Heart right ventricle (tissue), 16 donors: ENCODE measurements at regions not wholly inside any gene's neighbourhood (a gene's known extent, or its start where the extent isn't known, plus 50 kb on each side); places are given as distances from the start of the nearest gene placed in this dataset.

Source experiments
- ATAC-seq, 8 donors: fragments of 200-7000 bp; cut with Tn5 transposase; one replicate each; pipeline ENCODE4 v1.9.1; 2020; ENCODE audit warnings: mild to moderate bottlenecking in 8 of 8, moderate library complexity in 8 of 8, moderate number of reproducible peaks in 1 of 8
- DNase-seq, 2 donors: peaks; one replicate each; pipeline ENCODE4 v3.0.0-alpha.2; 2020
- H3K27ac ChIP-seq, 10 donors: fragments of 200-600 bp; sonication (generic) in 2 of 10; one replicate each; pipeline versions ENCODE4 v1.5.0 to v1.8.0; 2020 to 2022; ENCODE audit warnings: mild to moderate bottlenecking in 3 of 10
- H3K27me3 ChIP-seq, 7 donors: fragments of 200-600 bp; one replicate each; pipeline ENCODE4 v1.8.0; 2021 to 2022; ENCODE audit warnings: mild to moderate bottlenecking in 2 of 7
- H3K36me3 ChIP-seq, 9 donors: fragments of 200-600 bp; sonication (generic) in 1 of 9; one replicate each; pipeline versions ENCODE4 v1.5.0 to v1.8.0; 2020 to 2022; ENCODE audit warnings: mild to moderate bottlenecking in 2 of 9
- H3K4me1 ChIP-seq, 9 donors: fragments of 200-600 bp; sonication (generic) in 1 of 9; one replicate each; pipeline versions ENCODE4 v1.5.0 to v1.8.0; 2020 to 2022; ENCODE audit warnings: mild to moderate bottlenecking in 4 of 9
- H3K4me3 ChIP-seq, 10 donors: fragments of 200-600 bp; sonication (generic) in 2 of 10; one replicate each; pipeline versions ENCODE4 v1.5.0 to v1.8.0; 2020 to 2022; ENCODE audit warnings: mild to moderate bottlenecking in 7 of 10, moderate library complexity in 2 of 10
- H3K9me3 ChIP-seq, 11 donors: fragments of 200-600 bp in 10 of 11; sonication (generic) in 2 of 11; one replicate each; pipeline versions ENCODE4 v1.5.0 to v1.8.0; 2013 to 2022; ENCODE audit warnings: mild to moderate bottlenecking in 2 of 11, control low read depth in 1 of 11, moderate library complexity in 1 of 11
- CTCF ChIP-seq, 9 donors: fragments of 200-600 bp; sonication (generic) in 2 of 9; IDR thresholded peaks; one replicate each; pipeline versions ENCODE4 v1.5.0 to v1.8.0; 2021 to 2022; ENCODE audit warnings: antibody characterized with exemption in 9 of 9, mild to moderate bottlenecking in 5 of 9, moderate library complexity in 1 of 9
- WGBS, 2 donors: extraction: QIAGEN DNeasy Blood & Tissue Kit; methylation state at CpG; one replicate each; pipeline ENCODE4 v1.1.7; 2013; ENCODE audit warnings: inconsistent platforms in 1 of 2; 5-methylcytosine and 5-hydroxymethylcytosine counted together
- intact Hi-C, 10 donors: fragments of 100-400 bp; cut with DNase I; formaldehyde crosslinking; loops; one replicate each; pipeline versions ENCODE4 v1.11.1 to v1.14.2; 2022
- donor health status: Arrhythmogenic right ventricular cardiomyopathy.
- donor health status: ischemic (EF 13 %, LVEDD 7.1; RV severe dilation, severe dysfunction).
- donor health status: healthy with polysubstance abuse.
- donor health status: DM: no; HTN: yes; CAD: no.
- donor health status: DM: no; HTN: no; CAD: no.
- donor health status: ischemic (EF 25% LVEDD 6.9; RV normal size, moderate dysfunction).
- donor health status: ischemic (EF 25% LVEDD 5.7; RV mildly dilated, moderate dysfunction).
- donor health status: healthy.
- donor health status: DM: yes; HTN: yes; CAD: no.
- donor health status: Ischemic cardiomyopathy.
- donor health status: ischemic (EF 35%, LVEDD 5.7; RV mildly dilated, moderate dysfunction).
- donor health status: nonischemic (EF 11% LVEDD 7.7; RV severe dilation, severe dysfunction).
- donor health status: DM: yes; HTN: yes; CAD: no.
- donor health status: PGD.
- donor health status: ischemic (EF 29% LVEDD 5.4; RV normal size, mild dysfunction).
- donor health status: nonischemic (EF 23%, LVEDD 6.1; RV moderate dilation, normal function).

DNA sequence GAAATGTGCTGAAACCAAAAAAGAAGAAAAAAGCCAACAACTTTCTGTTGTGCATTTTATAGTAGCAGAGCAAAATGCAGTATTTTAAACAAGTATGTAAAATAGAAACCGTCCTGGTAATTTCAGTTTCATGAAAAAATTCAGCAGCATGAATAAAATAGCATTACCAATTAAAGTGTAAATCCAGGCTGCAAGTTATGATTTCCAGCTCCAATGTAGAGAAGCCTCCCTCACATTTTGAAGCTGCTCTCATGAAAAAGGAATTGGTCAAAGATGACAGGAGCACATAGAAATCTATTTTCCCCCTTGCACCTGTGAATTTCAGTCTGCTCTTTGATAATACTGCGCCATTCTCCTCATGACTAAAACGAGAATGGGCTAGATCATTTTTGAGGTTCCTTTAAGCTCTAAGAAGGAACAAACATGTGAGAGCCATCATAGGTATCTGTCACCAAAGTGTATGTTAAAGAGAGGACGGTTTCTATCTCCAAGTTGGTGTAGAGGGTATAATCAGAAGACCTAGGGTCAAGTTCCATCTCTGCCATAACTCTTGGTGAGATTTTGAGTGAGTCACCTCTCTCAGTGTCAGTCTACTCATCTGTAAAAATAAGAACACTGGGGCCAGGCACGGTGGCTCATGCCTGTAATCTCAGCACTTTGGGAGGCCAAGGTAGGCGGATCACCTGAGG, 107.5 kb downstream of the MTPAP start:
- ATAC-seq (no peak), DNase-seq (no peak)
- Histone ChIP-seq H3K27me3 (no peaks in the 10 kb centered on the region), H3K4me1 (peaks cover 0 to 24% (median 4%) of the 10 kb centered on the region in 9 donors), H3K9me3 (no peaks in the 10 kb centered on the region), H3K4me3 (no peak overlapping the region), H3K27ac (no peak overlapping the region), H3K36me3 (no peaks in the 10 kb centered on the region)
- no peak for TF ChIP-seq CTCF (IDR thresholded peaks at IDR 0.05)
- intact Hi-C loops = loop anchor here (1.0 to 5.0 kb wide), 6 partner anchors 55 to 1371 kb away; no protein-coding TSS in a partner anchor
- WGBS, 2 donors = 72 to 77% methylated on average over 6 of the region's 6 CpGs

DNA sequence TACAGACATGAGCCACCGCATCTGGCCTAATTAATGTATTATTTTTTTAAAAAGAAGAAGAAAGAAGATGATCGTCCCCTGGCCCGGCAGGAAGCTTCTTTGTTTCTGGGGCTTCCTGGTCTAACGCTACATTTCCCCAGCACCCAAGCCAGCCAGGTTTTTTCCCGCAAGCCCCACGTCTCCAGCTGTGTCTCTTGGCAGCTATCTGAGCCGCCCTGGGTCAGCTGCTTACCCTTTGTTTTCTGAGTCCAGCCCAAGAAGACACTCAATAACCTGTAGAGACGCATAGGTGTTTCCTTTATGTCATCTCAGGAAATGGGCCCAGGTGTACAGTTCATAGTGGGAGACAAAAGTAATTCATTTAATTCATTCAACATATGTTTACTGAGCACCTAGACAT, 110.2 kb downstream of the MTPAP start:
- peaks cover 0 to 5% (median 0%) of the 10 kb centered on the region in 11 donors for H3K9me3 ChIP-seq
- no peak for TF ChIP-seq CTCF (IDR thresholded peaks at IDR 0.05)
- peak in 1 of 2 donors; percentile 22 for DNase-seq
- H3K27ac ChIP-seq = peak overlapping the region in 4 of 10 donors; percentile 21 to 52 (median 40)
- no peaks in the 10 kb centered on the region for H3K27me3 ChIP-seq
- 57 to 63% methylated on average over 8 of the region's 8 CpGs for WGBS, 2 donors
- no peak overlapping the region for H3K4me3 ChIP-seq
- H3K36me3 ChIP-seq = no peaks in the 10 kb centered on the region
- peaks cover 0 to 24% (median 4%) of the 10 kb centered on the region in 9 donors for H3K4me1 ChIP-seq
- intact Hi-C loops = loop anchor here in 1 of 10 donors (5.0 kb wide), 1 partner anchor 52 kb away; no protein-coding TSS in a partner anchor
- peak in 6 of 8 donors; percentile 55 to 93 (median 76) for ATAC-seq

GRCh38 chr10:30233186-30233959, 115.7 kb downstream of the MTPAP start:
- no peaks in the 10 kb centered on the region for H3K36me3 ChIP-seq
- peaks cover 0 to 18% (median 1%) of the 10 kb centered on the region in 9 donors for H3K4me1 ChIP-seq
- no peaks in the 10 kb centered on the region for H3K27me3 ChIP-seq
- intact Hi-C loops = no loop called here
- no peak for ATAC-seq
- no peak overlapping the region for H3K4me3 ChIP-seq
- TF ChIP-seq CTCF (IDR thresholded peaks at IDR 0.05) = no peak
- H3K27ac ChIP-seq = no peak overlapping the region
- H3K9me3 ChIP-seq = peaks cover 0 to 5% (median 0%) of the 10 kb centered on the region in 11 donors
- no peak for DNase-seq
- 71 to 76% methylated on average over 4 of the region's 4 CpGs for WGBS, 2 donors

DNA sequence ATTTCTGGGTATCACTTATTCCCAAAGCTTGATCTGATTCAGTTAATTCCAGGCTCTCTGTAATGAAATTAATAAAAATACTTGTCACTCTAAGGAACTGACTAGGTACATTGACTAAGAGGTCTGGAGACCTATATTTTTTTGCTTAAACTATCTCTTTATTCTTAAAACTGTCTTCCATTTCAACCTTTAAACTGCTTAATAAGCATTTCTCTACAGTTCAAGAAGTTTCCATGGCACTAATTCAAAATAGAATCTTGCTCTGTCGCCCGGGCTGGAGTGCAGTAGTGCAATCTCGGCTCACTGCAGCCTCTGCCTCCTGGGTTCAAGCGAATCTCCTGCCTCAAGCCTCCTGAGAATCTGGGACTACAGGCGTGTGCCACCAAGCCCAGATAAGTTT, 117.4 kb downstream of the MTPAP start:
- Histone ChIP-seq H3K27ac (no peak overlapping the region), H3K9me3 (peaks cover 0 to 5% (median 0%) of the 10 kb centered on the region in 11 donors), H3K4me3 (no peak overlapping the region), H3K27me3 (no peaks in the 10 kb centered on the region), H3K36me3 (no peaks in the 10 kb centered on the region), H3K4me1 (peaks cover 0 to 19% (median 4%) of the 10 kb centered on the region in 9 donors)
- DNase-seq (no peak), ATAC-seq (no peak)
- intact Hi-C loops = no loop called here
- no peak for TF ChIP-seq CTCF (IDR thresholded peaks at IDR 0.05)
- 92 to 93% methylated on average over 5 of the region's 5 CpGs for WGBS, 2 donors
